Smooth muscle cell (in vitro differentiated cells): ENCODE measurements at regions not wholly inside any gene's neighbourhood (a gene's known extent, or its start where the extent isn't known, plus 50 kb on each side); places are given as distances from the start of the nearest gene placed in this dataset.

Experiments
- DNase-seq: peaks from one replicate; lab custom pipeline; 2025; ENCODE audit not compliant: unreplicated experiment; lab: John Stamatoyannopoulos, UW
- H2AFZ ChIP-seq: fragments of 200-600 bp; sonication (generic); 2 replicates; pipeline ENCODE4 v1.6.0; 2016; ENCODE audit warnings: antibody characterized with exemption, low read depth, mild to moderate bottlenecking
- H3F3A ChIP-seq: fragments of 200-600 bp; sonication (generic); 2 replicates; pipeline ENCODE4 v1.6.0; 2017; ENCODE audit warnings: antibody characterized with exemption, low read depth
- H3K27ac ChIP-seq: fragments of 200-600 bp; sonication (generic); 2 replicates; pipeline ENCODE4 v1.5.1; 2016; ENCODE audit warnings: low read depth, mild to moderate bottlenecking
- H3K27me3 ChIP-seq: fragments of 200-600 bp; sonication (generic); 2 replicates; pipeline ENCODE4 v1.6.1; 2016; ENCODE audit warnings: low read depth, mild to moderate bottlenecking
- H3K36me3 ChIP-seq: fragments of 200-600 bp; sonication (generic); 2 replicates; pipeline ENCODE4 v1.5.1; 2016; ENCODE audit warnings: low read depth
- H3K4me1 ChIP-seq: fragments of 200-600 bp; sonication (generic); 2 replicates; pipeline ENCODE4 v1.5.1; 2016; ENCODE audit warnings: low read depth
- H3K4me2 ChIP-seq: fragments of 200-600 bp; sonication (generic); 2 replicates; pipeline ENCODE4 v1.6.0; 2016; ENCODE audit warnings: mild to moderate bottlenecking
- H3K4me3 ChIP-seq: fragments of 200-600 bp; sonication (generic); 2 replicates; pipeline ENCODE4 v1.5.1; 2016; ENCODE audit warnings: mild to moderate bottlenecking
- H3K79me2 ChIP-seq: fragments of 200-600 bp; sonication (generic); 2 replicates; pipeline ENCODE4 v1.6.0; 2016; ENCODE audit warnings: low read depth, mild to moderate bottlenecking
- H3K9ac ChIP-seq: fragments of 200-600 bp; sonication (generic); 2 replicates; pipeline ENCODE4 v1.6.0; 2016; ENCODE audit warnings: low read depth
- H3K9me3 ChIP-seq: fragments of 200-600 bp; sonication (generic); replicated peaks from 2 replicates; pipeline ENCODE4 v1.5.1; 2016; ENCODE audit warnings: low read depth
- H4K20me1 ChIP-seq: fragments of 200-600 bp; sonication (generic); 2 replicates; pipeline ENCODE4 v1.6.0; 2016; ENCODE audit warnings: low read depth
- WGBS: methylation state at CpG from one replicate; pipeline ENCODE4 v1.1.7; 2016; ENCODE audit warnings: low lambda C conversion rate; 5-methylcytosine and 5-hydroxymethylcytosine counted together
- TF ChIP-seq, protein P1 (sequence below): fragments of 200-600 bp; sonication (generic); IDR thresholded peaks from 2 replicates; pipeline ENCODE4 v1.5.1; 2017; ENCODE audit warnings: borderline replicate concordance, mild to moderate bottlenecking, antibody characterized with exemption; ENCODE audit not compliant: insufficient read depth, poor library complexity, severe bottlenecking

DNA sequence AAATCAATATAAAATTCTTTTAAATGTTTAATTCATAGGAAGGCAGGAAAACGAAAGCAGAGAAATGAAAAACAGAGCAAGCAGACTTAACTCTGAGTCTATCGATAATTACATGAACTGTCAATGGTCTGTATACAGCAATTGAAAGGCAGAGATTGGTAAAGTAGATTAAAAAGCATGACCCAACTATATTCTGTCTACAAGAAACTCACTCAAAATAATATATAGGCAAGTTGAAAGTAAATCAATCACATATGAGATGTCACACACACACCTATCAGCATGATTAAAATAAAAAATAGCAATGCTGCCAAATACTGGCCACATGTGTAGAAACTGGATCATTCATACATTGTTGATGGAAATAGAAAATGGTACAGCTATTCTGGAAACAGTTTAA lies 136.4 kb upstream of the CYP1B1 start:
- Histone ChIP-seq H3K4me2 (no peak overlapping the region), H3K36me3 (no peaks in the 10 kb centered on the region), H4K20me1 (no peaks in the 10 kb centered on the region), H3K4me3 (no peak overlapping the region), H3K9ac (no peak overlapping the region), H2AFZ (no peak overlapping the region), H3K27me3 (no peaks in the 10 kb centered on the region), H3K27ac (no peak overlapping the region), H3K79me2 (no peaks in the 10 kb centered on the region), H3K9me3 (no peaks in the 10 kb centered on the region), H3K4me1 (no peaks in the 10 kb centered on the region), H3F3A (no peaks in the 10 kb centered on the region)
- WGBS = 97% methylated on average over 2 of the region's 2 CpGs
- TF ChIP-seq, protein P1, sequence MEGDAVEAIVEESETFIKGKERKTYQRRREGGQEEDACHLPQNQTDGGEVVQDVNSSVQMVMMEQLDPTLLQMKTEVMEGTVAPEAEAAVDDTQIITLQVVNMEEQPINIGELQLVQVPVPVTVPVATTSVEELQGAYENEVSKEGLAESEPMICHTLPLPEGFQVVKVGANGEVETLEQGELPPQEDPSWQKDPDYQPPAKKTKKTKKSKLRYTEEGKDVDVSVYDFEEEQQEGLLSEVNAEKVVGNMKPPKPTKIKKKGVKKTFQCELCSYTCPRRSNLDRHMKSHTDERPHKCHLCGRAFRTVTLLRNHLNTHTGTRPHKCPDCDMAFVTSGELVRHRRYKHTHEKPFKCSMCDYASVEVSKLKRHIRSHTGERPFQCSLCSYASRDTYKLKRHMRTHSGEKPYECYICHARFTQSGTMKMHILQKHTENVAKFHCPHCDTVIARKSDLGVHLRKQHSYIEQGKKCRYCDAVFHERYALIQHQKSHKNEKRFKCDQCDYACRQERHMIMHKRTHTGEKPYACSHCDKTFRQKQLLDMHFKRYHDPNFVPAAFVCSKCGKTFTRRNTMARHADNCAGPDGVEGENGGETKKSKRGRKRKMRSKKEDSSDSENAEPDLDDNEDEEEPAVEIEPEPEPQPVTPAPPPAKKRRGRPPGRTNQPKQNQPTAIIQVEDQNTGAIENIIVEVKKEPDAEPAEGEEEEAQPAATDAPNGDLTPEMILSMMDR = no peak
- no peak for DNase-seq

DNA sequence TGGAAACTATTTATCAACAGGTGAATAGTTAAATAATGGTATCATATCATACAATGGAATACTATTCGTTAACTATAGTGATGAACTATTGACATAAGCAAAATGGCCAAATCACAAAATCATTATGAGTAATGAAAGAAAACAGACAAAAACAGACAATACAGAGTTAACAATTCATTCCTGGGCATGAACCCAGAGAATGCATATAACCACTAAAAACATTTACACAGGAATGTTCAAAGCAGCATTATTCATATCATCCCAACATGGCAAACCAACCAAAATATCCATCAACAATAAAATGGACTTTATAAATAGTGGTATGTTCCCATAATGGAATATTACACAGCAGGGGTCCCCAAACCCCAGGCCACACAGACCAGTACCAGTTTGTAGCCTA lies 131.2 kb upstream of the CYP1B1 start:
- Histone ChIP-seq H4K20me1 (no peaks in the 10 kb centered on the region), H3K79me2 (no peaks in the 10 kb centered on the region), H3K27ac (no peak overlapping the region), H3K36me3 (no peaks in the 10 kb centered on the region), H3K4me1 (no peaks in the 10 kb centered on the region), H3K9me3 (no peaks in the 10 kb centered on the region), H3K4me3 (no peak overlapping the region), H3K9ac (no peak overlapping the region), H3K27me3 (no peaks in the 10 kb centered on the region), H2AFZ (no peak overlapping the region), H3F3A (no peaks in the 10 kb centered on the region), H3K4me2 (no peak overlapping the region)
- DNase-seq = no peak
- 100% methylated on average over 1 of the region's 1 CpG for WGBS
- TF ChIP-seq, protein P1 = no peak

DNA sequence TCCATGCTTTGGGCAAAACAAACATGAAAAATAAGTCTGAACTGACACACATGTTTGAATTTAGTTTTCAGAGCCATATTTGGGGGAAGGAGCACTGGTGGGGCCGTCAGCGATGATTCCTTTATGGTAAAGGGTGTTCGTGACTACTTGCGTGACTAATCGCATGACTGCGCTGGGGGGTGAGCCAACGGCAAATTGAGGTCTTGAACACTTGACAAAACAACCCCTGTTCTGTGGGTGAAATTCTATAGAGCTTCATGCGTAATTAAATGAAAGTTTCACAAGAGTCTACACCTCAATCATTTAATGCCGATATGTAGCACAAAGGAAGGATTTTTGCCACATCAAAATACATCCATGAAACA lies 127.5 kb upstream of the CYP1B1 start:
- 96% methylated on average over 9 of the region's 9 CpGs for WGBS

DNA sequence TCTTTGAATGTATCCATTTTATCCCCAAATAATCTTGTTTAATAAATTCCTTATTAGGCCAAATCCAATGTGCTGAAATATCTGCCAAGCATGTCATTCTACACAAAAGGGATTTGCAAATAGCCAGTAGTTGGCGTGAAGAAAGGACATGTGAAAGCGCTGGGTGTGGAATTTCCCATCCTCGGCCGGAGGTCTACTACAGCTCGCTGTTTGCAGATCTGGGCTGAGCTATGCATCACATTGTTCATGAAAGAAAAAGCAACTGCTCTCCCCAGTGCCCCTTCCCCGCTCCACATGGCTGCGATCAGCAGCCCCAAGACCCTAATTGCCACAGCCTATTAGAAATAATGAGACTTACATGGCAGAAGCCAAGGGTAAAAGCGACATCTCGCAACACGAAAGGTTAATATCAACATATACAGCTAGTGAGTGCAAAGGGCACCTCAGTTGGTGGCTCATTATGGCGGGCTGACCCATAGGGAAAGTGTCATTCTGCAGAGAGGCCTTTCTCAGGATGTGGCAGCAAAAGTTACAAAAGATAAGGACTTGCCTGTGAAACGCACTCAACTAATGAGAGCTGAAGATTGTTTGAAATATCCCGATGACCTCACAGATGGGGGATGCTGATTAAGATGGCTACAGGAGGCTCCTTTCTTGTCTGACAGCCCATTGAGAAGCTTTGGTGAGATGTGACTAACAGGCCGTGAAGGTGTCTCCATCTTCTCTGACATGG lies 126.9 kb upstream of the CYP1B1 start:
- no peaks in the 10 kb centered on the region for H3K4me1 ChIP-seq
- H3K9me3 ChIP-seq = no peaks in the 10 kb centered on the region
- TF ChIP-seq, protein P1 = no peak
- 90% methylated on average over 14 of the region's 14 CpGs for WGBS
- no peaks in the 10 kb centered on the region for H3F3A ChIP-seq
- no peaks in the 10 kb centered on the region for H4K20me1 ChIP-seq
- no peak overlapping the region for H3K9ac ChIP-seq
- no peak overlapping the region for H3K4me2 ChIP-seq
- no peak for DNase-seq
- no peak overlapping the region for H2AFZ ChIP-seq
- no peak overlapping the region for H3K27ac ChIP-seq
- H3K4me3 ChIP-seq = no peak overlapping the region
- no peaks in the 10 kb centered on the region for H3K79me2 ChIP-seq
- no peaks in the 10 kb centered on the region for H3K27me3 ChIP-seq
- H3K36me3 ChIP-seq = no peaks in the 10 kb centered on the region

More for the DNA sequence above, 127.5 kb upstream of the CYP1B1 start:
- Histone ChIP-seq H3K27ac (no peak overlapping the region), H3K4me2 (no peak overlapping the region), H3K4me3 (no peak overlapping the region), H4K20me1 (no peaks in the 10 kb centered on the region), H3K4me1 (no peaks in the 10 kb centered on the region), H3K36me3 (no peaks in the 10 kb centered on the region), H3F3A (no peaks in the 10 kb centered on the region), H3K9me3 (no peaks in the 10 kb centered on the region), H3K9ac (no peak overlapping the region), H2AFZ (no peak overlapping the region), H3K79me2 (no peaks in the 10 kb centered on the region), H3K27me3 (no peaks in the 10 kb centered on the region)
- DNase-seq = no peak
- TF ChIP-seq, protein P1 = no peak
